ENCODE measurements at regions not wholly inside any gene's neighbourhood (a gene's known extent, or its start where the extent isn't known, plus 50 kb on each side); places are given as distances from the start of the nearest gene placed in this dataset.

GRCh38 chr4:121239951-121240350, 75.8 kb upstream of the TNIP3 start:
- TF ChIP-seq MAZ (IDR thresholded peaks at IDR 0.05; ENCODE audit: borderline replicate concordance, low read depth, low read length) (no peak), MAZ (CRISPR knock-in tag; IDR thresholded peaks at IDR 0.05; ENCODE audit: low read depth) (no peak), CTCF (CRISPR knock-in tag; IDR thresholded peaks at IDR 0.05) (no peak), ZNF703 (CRISPR knock-in tag; IDR thresholded peaks at IDR 0.05; ENCODE audit: borderline replicate concordance) (no peak), MAFG (CRISPR knock-in tag; IDR thresholded peaks at IDR 0.05) (no peak), IKZF4 (CRISPR knock-in tag; IDR thresholded peaks at IDR 0.05; ENCODE audit: borderline replicate concordance, low read depth, not compliant biosample characterization) (no peak), EZH2 (conservative IDR thresholded peaks at IDR 0.05; ENCODE audit: low read depth, low read length) (no peak), ZNF30 (CRISPR knock-in tag; IDR thresholded peaks at IDR 0.05) (no peak), ZNF737 (CRISPR knock-in tag; IDR thresholded peaks at IDR 0.05; ENCODE audit: borderline replicate concordance) (no peak), E2F1 (CRISPR knock-in tag; IDR thresholded peaks at IDR 0.05) (no peak)
